Prostate gland (tissue), 2 donors: ENCODE measurements at regions not wholly inside any gene's neighbourhood (a gene's known extent, or its start where the extent isn't known, plus 50 kb on each side); places are given as distances from the start of the nearest gene placed in this dataset.

Experiments
- POLR2A ChIP-seq: fragments of 450-650 bp; IDR thresholded peaks from one replicate; pipeline ENCODE4 v1.6.1; 2016; ENCODE audit warnings: antibody characterized with exemption, mild to moderate bottlenecking
- POLR2AphosphoS5 ChIP-seq: sonication (generic); formaldehyde crosslinking; IDR thresholded peaks from one replicate; pipeline ENCODE4 v1.6.1; 2017; ENCODE audit warnings: antibody characterized with exemption
- TF ChIP-seq, protein P1 (sequence below), 4 experiments: fragments of 200-600 bp in 2 of 4; fragments of 450-650 bp in 2 of 4; sonication (generic) in 2 of 4; IDR thresholded peaks; 1 replicate in 3 of 4; 2 replicates in 1 of 4; pipeline ENCODE4 v1.5.1; 2016 to 2019; ENCODE audit warnings: antibody characterized with exemption in 4 of 4, mild to moderate bottlenecking in 2 of 4, moderate library complexity in 2 of 4

DNA sequence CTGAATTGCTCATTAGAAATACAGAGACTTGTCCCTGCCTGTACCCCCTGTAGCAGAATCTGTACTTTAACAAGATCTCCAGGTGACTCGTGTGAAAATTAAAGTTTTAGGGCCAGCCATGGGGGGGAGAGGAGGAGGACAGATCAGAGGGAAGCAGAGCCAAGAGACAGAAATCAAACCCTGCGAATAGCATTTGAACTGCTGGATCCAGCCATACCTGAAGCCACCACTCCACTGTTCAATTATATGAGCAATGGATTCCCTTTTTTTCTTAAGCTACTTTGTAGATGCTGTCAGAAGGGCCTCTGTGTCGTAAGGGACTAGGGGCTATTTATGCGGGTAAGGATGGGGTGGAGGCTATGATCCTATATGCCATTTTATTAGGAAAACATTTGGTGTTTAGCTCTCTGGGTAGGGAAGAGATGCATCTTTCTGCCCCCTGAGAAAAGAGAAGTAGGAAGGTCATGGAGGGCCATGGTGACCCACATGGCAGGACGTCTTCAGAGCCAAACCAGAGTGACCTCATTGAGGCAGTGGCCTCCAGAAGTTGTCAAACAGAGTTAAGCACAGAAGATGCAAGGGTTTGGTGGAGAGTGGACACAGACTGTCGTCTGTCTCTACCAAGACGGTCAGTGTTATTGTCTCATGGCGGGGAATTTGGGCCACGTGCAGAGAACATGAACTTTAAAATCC lies 203.9 kb downstream of the PHETA1 start:
- TF ChIP-seq, protein P1, sequence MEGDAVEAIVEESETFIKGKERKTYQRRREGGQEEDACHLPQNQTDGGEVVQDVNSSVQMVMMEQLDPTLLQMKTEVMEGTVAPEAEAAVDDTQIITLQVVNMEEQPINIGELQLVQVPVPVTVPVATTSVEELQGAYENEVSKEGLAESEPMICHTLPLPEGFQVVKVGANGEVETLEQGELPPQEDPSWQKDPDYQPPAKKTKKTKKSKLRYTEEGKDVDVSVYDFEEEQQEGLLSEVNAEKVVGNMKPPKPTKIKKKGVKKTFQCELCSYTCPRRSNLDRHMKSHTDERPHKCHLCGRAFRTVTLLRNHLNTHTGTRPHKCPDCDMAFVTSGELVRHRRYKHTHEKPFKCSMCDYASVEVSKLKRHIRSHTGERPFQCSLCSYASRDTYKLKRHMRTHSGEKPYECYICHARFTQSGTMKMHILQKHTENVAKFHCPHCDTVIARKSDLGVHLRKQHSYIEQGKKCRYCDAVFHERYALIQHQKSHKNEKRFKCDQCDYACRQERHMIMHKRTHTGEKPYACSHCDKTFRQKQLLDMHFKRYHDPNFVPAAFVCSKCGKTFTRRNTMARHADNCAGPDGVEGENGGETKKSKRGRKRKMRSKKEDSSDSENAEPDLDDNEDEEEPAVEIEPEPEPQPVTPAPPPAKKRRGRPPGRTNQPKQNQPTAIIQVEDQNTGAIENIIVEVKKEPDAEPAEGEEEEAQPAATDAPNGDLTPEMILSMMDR (IDR thresholded peaks at IDR 0.05) = no peak
- no peak for TF ChIP-seq POLR2A
- TF ChIP-seq POLR2AphosphoS5 = no peak
